ENCODE measurements at regions not wholly inside any gene's neighbourhood (a gene's known extent, or its start where the extent isn't known, plus 50 kb on each side); places are given as distances from the start of the nearest gene placed in this dataset.

DNA sequence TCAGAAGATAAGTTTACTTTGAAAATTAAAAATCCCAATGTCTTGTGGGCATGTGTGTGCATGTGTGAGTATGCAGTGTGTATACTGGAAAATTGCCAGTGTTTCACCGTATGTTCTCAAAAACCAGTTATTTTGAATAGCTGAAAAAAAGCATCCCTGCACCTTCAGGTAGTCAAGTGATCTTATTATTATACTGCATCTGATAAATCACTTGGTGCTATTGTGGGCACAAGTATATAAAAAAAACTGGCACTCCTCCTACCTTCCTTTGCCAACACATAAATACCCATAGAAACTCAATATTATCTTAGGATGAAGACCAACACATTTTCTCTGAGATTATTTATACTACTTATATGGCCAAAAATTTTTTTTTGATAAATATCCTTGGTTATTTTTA lies 91.5 kb upstream of the MAP9 start:
- Histone ChIP-seq H3K9me3 (ENCODE audit: control insufficient read depth, insufficient read depth, low read depth, low read length) (no peaks in the 10 kb centered on the region), H3K4me1 (ENCODE audit: control insufficient read depth, insufficient read depth, low read length) (no peaks in the 10 kb centered on the region), H3K4me3 (ENCODE audit: low read depth, low read length) (no peak overlapping the region), H3K36me3 (ENCODE audit: control insufficient read depth in 2 of 2, insufficient read depth in 1 of 2, low read length in 2 of 2) (no peaks in the 10 kb centered on the region), H3K27ac (ENCODE audit: extremely low read depth, low read depth, low read length) (no peak overlapping the region)
- TF ChIP-seq ZNF292 (tag by site-specific recombination; IDR thresholded peaks at IDR 0.05; ENCODE audit: borderline replicate concordance, low read depth), result no peak
- TF ChIP-seq BCL11A (tag by site-specific recombination; IDR thresholded peaks at IDR 0.05; ENCODE audit: low read depth), result no peak
- no peak for TF ChIP-seq ZNF10 (tag by site-specific recombination; IDR thresholded peaks at IDR 0.05)
- TF ChIP-seq KLF17 (tag by site-specific recombination; IDR thresholded peaks at IDR 0.05), result no peak
- TF ChIP-seq ZBTB8A (tag by site-specific recombination; IDR thresholded peaks at IDR 0.05), result no peak
- TF ChIP-seq ZNF785 (tag by site-specific recombination; IDR thresholded peaks at IDR 0.05), result no peak
- TF ChIP-seq ZNF280D (tag by site-specific recombination; IDR thresholded peaks at IDR 0.05), result no peak
- TF ChIP-seq RBAK (tag by site-specific recombination; IDR thresholded peaks at IDR 0.05), result no peak
- TF ChIP-seq YY1 (tag by site-specific recombination; IDR thresholded peaks at IDR 0.05), result no peak
- ChIA-PET POLR2A (no interaction called here), CTCF (no interaction called here)

DNA sequence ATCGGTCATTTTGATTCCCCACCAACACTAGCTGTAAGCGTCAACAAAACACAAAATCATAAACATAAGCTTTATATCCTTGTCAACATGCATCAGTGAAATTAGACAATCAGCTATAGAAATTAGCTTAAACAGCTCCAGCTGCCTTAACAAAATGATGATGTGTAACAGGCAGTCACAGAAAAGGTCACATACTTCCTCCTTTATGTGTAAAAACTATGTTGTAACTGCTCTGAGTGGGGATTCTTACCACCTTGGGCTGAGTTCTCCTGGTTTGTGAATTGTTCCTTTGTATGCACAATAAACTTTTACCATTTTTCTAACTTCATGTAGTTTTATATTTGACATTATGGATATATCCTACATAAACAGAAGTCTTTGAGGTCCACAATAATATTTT lies 73.9 kb upstream of the MAP9 start:
- Histone ChIP-seq H3K4me1 (ENCODE audit: control insufficient read depth, insufficient read depth, low read length) (no peaks in the 10 kb centered on the region), H3K27ac (ENCODE audit: extremely low read depth, low read depth, low read length) (no peak overlapping the region), H3K9me3 (ENCODE audit: control insufficient read depth, insufficient read depth, low read depth, low read length) (no peaks in the 10 kb centered on the region), H3K4me3 (ENCODE audit: low read depth, low read length) (no peak overlapping the region), H3K36me3 (ENCODE audit: control insufficient read depth in 2 of 2, insufficient read depth in 1 of 2, low read length in 2 of 2) (no peaks in the 10 kb centered on the region)
- no peak for TF ChIP-seq OSR2 (tag by site-specific recombination; IDR thresholded peaks at IDR 0.05)
- no peak for TF ChIP-seq ZNF670 (tag by site-specific recombination; IDR thresholded peaks at IDR 0.05; ENCODE audit: low read depth)
- TF ChIP-seq, protein P1, sequence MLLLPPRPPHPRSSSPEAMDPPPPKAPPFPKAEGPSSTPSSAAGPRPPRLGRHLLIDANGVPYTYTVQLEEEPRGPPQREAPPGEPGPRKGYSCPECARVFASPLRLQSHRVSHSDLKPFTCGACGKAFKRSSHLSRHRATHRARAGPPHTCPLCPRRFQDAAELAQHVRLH (tag by site-specific recombination; IDR thresholded peaks at IDR 0.05), result no peak
- TF ChIP-seq ZNF223 (tag by site-specific recombination; IDR thresholded peaks at IDR 0.05), result no peak
- CTCF ChIA-PET, result no interaction called here
- POLR2A ChIA-PET, result no interaction called here

DNA sequence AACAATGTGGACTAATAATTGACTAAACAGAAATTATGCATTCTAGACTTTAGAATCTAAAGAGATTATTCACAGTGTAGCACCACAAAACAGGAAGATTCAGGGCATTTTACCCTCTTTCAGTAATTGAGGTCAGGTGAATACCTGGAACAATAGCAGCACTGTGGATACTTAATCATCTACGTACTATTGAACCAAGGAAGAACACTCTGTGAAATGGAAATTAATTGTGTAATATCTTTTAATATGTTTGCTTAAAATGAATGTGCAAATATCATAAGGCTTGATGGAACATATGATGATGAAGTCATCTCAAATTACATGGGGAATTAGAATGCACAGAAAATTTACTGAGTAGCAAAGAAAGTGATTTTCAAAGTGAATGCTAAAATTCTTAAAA lies 68.5 kb upstream of the MAP9 start:
- no peaks in the 10 kb centered on the region for H3K36me3 ChIP-seq (ENCODE audit: control insufficient read depth in 2 of 2, insufficient read depth in 1 of 2, low read length in 2 of 2)
- no peaks in the 10 kb centered on the region for H3K9me3 ChIP-seq (ENCODE audit: control insufficient read depth, insufficient read depth, low read depth, low read length)
- CTCF ChIA-PET, result no interaction called here
- no peak overlapping the region for H3K27ac ChIP-seq (ENCODE audit: extremely low read depth, low read depth, low read length)
- no peaks in the 10 kb centered on the region for H3K4me1 ChIP-seq (ENCODE audit: control insufficient read depth, insufficient read depth, low read length)
- H3K4me3 ChIP-seq (ENCODE audit: low read depth, low read length), result no peak overlapping the region
- POLR2A ChIA-PET, result no interaction called here
- TF ChIP-seq SCRT2 (tag by site-specific recombination; IDR thresholded peaks at IDR 0.05), result no peak
- TF ChIP-seq, protein P2, sequence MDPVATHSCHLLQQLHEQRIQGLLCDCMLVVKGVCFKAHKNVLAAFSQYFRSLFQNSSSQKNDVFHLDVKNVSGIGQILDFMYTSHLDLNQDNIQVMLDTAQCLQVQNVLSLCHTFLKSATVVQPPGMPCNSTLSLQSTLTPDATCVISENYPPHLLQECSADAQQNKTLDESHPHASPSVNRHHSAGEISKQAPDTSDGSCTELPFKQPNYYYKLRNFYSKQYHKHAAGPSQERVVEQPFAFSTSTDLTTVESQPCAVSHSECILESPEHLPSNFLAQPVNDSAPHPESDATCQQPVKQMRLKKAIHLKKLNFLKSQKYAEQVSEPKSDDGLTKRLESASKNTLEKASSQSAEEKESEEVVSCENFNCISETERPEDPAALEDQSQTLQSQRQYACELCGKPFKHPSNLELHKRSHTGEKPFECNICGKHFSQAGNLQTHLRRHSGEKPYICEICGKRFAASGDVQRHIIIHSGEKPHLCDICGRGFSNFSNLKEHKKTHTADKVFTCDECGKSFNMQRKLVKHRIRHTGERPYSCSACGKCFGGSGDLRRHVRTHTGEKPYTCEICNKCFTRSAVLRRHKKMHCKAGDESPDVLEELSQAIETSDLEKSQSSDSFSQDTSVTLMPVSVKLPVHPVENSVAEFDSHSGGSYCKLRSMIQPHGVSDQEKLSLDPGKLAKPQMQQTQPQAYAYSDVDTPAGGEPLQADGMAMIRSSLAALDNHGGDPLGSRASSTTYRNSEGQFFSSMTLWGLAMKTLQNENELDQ (tag by site-specific recombination; IDR thresholded peaks at IDR 0.05; ENCODE audit: low read depth), result no peak
- no peak for TF ChIP-seq ZNF266 (tag by site-specific recombination; IDR thresholded peaks at IDR 0.05; ENCODE audit: low read depth)
- no peak for TF ChIP-seq ZNF169 (tag by site-specific recombination; IDR thresholded peaks at IDR 0.05)

All from HEK293 (cell line).